SK-N-SH treated with all-trans-retinoic acid at 6 μM for 48 hours (cell line): ENCODE measurements at regions not wholly inside any gene's neighbourhood (a gene's known extent, or its start where the extent isn't known, plus 50 kb on each side); places are given as distances from the start of the nearest gene placed in this dataset.

Experiments used
- ARNTL ChIP-seq: fragments of 450-650 bp; formaldehyde crosslinking; IDR thresholded peaks from 2 replicates; pipeline ENCODE4 v1.5.0; 2020; ENCODE audit warnings: low read depth, mild to moderate bottlenecking, moderate library complexity, borderline replicate concordance
- OSR1 ChIP-seq: fragments of 250-450 bp; sonication (Bioruptor Pico); IDR thresholded peaks from 2 replicates; pipeline ENCODE4 v1.8.0; 2022; ENCODE audit warnings: moderate library complexity, mild to moderate bottlenecking, inconsistent platforms
- PPARA ChIP-seq: fragments of 250-450 bp; sonication (Bioruptor Pico); IDR thresholded peaks from 2 replicates; pipeline ENCODE4 v1.5.0; 2020; ENCODE audit warnings: mild to moderate bottlenecking, borderline replicate concordance
- RARB ChIP-seq: fragments of 250-450 bp; sonication (Bioruptor Pico); IDR thresholded peaks from 2 replicates; pipeline ENCODE4 v1.8.0; 2021; ENCODE audit warnings: mild to moderate bottlenecking, moderate library complexity
- TCF4 ChIP-seq: fragments of 250-450 bp; sonication (Bioruptor Pico); IDR thresholded peaks from 2 replicates; pipeline ENCODE4 v1.8.0; 2021; ENCODE audit warnings: mild to moderate bottlenecking, moderate library complexity, borderline replicate concordance
- ZC3H10 ChIP-seq: fragments of 250-450 bp; sonication (Bioruptor Pico); IDR thresholded peaks from 2 replicates; pipeline ENCODE4 v1.5.1; 2021; ENCODE audit warnings: mild to moderate bottlenecking, moderate library complexity
- ZFP30 ChIP-seq: fragments of 450-650 bp; formaldehyde crosslinking; IDR thresholded peaks from 2 replicates; pipeline ENCODE4 v1.5.0; 2022; ENCODE audit warnings: mild to moderate bottlenecking, moderate library complexity
- ZNF565 ChIP-seq: fragments of 450-650 bp; formaldehyde crosslinking; conservative IDR thresholded peaks from 2 replicates; pipeline ENCODE4 v1.5.0; 2020; ENCODE audit warnings: low read depth, mild to moderate bottlenecking, moderate library complexity
- ZNF8 ChIP-seq: fragments of 450-650 bp; formaldehyde crosslinking; IDR thresholded peaks from 2 replicates; pipeline ENCODE4 v1.5.0; 2020; ENCODE audit warnings: mild to moderate bottlenecking, moderate library complexity
- TF ChIP-seq, protein P1 (sequence below): fragments of 250-450 bp; sonication (Bioruptor Pico); IDR thresholded peaks from 2 replicates; pipeline ENCODE4 v1.8.0; 2020; ENCODE audit warnings: mild to moderate bottlenecking, moderate library complexity, borderline replicate concordance
- TF ChIP-seq, protein P2 (sequence below): fragments of 250-450 bp; sonication (Bioruptor Pico); IDR thresholded peaks from 2 replicates; pipeline ENCODE4 v1.5.0; 2020; ENCODE audit warnings: mild to moderate bottlenecking, moderate library complexity
- TF ChIP-seq, protein P3 (sequence below): fragments of 250-450 bp; sonication (Bioruptor Pico); IDR thresholded peaks from 2 replicates; pipeline ENCODE4 v1.5.1; 2020; ENCODE audit warnings: low read depth, mild to moderate bottlenecking, moderate library complexity

DNA sequence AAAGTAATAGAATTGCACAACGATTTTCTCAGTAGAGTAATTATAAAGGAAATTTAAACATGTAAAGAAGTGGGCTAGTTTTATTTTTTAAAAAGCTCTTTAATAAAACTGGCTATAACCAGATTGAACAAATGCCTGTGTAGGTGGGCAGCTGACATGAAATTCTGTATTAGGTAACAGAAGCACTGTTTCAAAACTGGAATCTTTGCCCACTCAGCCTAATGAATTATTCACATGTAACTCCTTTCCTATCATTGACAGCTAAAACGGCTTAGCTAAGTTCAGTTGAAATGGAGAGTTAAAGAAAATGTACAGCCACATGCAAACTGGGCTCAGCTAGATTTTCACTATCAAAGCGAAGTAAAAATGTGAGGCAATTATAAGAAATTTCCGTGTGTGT is 1300.1 kb upstream of the ACO1 start:
- TF ChIP-seq, protein P1, sequence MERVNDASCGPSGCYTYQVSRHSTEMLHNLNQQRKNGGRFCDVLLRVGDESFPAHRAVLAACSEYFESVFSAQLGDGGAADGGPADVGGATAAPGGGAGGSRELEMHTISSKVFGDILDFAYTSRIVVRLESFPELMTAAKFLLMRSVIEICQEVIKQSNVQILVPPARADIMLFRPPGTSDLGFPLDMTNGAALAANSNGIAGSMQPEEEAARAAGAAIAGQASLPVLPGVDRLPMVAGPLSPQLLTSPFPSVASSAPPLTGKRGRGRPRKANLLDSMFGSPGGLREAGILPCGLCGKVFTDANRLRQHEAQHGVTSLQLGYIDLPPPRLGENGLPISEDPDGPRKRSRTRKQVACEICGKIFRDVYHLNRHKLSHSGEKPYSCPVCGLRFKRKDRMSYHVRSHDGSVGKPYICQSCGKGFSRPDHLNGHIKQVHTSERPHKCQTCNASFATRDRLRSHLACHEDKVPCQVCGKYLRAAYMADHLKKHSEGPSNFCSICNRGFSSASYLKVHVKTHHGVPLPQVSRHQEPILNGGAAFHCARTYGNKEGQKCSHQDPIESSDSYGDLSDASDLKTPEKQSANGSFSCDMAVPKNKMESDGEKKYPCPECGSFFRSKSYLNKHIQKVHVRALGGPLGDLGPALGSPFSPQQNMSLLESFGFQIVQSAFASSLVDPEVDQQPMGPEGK (CRISPR knock-in tag), result no peak
- no peak for TF ChIP-seq RARB (CRISPR knock-in tag)
- TF ChIP-seq ZNF565 (CRISPR knock-in tag), result no peak
- no peak for TF ChIP-seq TCF4 (CRISPR knock-in tag)
- TF ChIP-seq, protein P2, sequence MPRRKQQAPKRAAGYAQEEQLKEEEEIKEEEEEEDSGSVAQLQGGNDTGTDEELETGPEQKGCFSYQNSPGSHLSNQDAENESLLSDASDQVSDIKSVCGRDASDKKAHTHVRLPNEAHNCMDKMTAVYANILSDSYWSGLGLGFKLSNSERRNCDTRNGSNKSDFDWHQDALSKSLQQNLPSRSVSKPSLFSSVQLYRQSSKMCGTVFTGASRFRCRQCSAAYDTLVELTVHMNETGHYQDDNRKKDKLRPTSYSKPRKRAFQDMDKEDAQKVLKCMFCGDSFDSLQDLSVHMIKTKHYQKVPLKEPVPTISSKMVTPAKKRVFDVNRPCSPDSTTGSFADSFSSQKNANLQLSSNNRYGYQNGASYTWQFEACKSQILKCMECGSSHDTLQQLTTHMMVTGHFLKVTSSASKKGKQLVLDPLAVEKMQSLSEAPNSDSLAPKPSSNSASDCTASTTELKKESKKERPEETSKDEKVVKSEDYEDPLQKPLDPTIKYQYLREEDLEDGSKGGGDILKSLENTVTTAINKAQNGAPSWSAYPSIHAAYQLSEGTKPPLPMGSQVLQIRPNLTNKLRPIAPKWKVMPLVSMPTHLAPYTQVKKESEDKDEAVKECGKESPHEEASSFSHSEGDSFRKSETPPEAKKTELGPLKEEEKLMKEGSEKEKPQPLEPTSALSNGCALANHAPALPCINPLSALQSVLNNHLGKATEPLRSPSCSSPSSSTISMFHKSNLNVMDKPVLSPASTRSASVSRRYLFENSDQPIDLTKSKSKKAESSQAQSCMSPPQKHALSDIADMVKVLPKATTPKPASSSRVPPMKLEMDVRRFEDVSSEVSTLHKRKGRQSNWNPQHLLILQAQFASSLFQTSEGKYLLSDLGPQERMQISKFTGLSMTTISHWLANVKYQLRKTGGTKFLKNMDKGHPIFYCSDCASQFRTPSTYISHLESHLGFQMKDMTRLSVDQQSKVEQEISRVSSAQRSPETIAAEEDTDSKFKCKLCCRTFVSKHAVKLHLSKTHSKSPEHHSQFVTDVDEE (CRISPR knock-in tag), result no peak
- TF ChIP-seq ZC3H10 (CRISPR knock-in tag), result no peak
- TF ChIP-seq, protein P3, sequence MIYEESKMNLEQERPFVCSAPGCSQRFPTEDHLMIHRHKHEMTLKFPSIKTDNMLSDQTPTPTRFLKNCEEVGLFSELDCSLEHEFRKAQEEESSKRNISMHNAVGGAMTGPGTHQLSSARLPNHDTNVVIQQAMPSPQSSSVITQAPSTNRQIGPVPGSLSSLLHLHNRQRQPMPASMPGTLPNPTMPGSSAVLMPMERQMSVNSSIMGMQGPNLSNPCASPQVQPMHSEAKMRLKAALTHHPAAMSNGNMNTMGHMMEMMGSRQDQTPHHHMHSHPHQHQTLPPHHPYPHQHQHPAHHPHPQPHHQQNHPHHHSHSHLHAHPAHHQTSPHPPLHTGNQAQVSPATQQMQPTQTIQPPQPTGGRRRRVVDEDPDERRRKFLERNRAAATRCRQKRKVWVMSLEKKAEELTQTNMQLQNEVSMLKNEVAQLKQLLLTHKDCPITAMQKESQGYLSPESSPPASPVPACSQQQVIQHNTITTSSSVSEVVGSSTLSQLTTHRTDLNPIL (CRISPR knock-in tag), result no peak
- TF ChIP-seq ZFP30 (CRISPR knock-in tag), result no peak
- no peak for TF ChIP-seq ZNF8 (CRISPR knock-in tag)
- TF ChIP-seq ARNTL (CRISPR knock-in tag), result no peak
- TF ChIP-seq PPARA (CRISPR knock-in tag), result no peak
- no peak for TF ChIP-seq OSR1
